H1 (cell line): ENCODE measurements at regions not wholly inside any gene's neighbourhood (a gene's known extent, or its start where the extent isn't known, plus 50 kb on each side); places are given as distances from the start of the nearest gene placed in this dataset.

ENCODE experiments used
- CTCF ChIA-PET: fragments of 300-600 bp; sonication (Branson Sonifier 250); formaldehyde crosslinking; loops from one replicate; lab custom pipeline; 2021; ENCODE audit not compliant: partially characterized antibody; lab: Charles Lee
- POLR2A ChIA-PET: fragments of 300-600 bp; sonication (Branson Sonifier 250); formaldehyde crosslinking; loops from one replicate; lab custom pipeline; 2021; ENCODE audit warnings: inconsistent platforms; ENCODE audit not compliant: partially characterized antibody; lab: Charles Lee
- DNase-seq, 2 experiments: peaks; one replicate each; pipeline versions ENCODE4 v3.0.0 to v3.0.0-alpha.2; 2010 to 2022; ENCODE audit warnings: low spot score in 2 of 2, low read depth in 1 of 2, mixed read lengths in 1 of 2
- FAIRE-seq: peaks from 2 replicates; lab custom pipeline; 2011; peaks lifted over from hg19 to GRCh38; lab: Jason Lieb, UNC
- H2AFZ ChIP-seq: 2 replicates; pipeline ENCODE4 v1.8.1; 2012; ENCODE audit warnings: low read length, inconsistent platforms
- H2AK5ac ChIP-seq: 2 replicates; pipeline ENCODE4 v1.6.1; 2013; ENCODE audit warnings: low read depth, low read length
- H2BK120ac ChIP-seq: replicated peaks from 2 replicates; pipeline ENCODE3; 2013; ENCODE audit warnings: low read depth, low read length, inconsistent platforms
- H2BK12ac ChIP-seq: 2 replicates; pipeline ENCODE4 v1.6.1; 2013; ENCODE audit warnings: low read depth, low read length
- H2BK15ac ChIP-seq: 2 replicates; pipeline ENCODE4 v1.6.1; 2013; ENCODE audit warnings: low read length
- H2BK20ac ChIP-seq: 2 replicates; pipeline ENCODE4 v1.6.1; 2013; ENCODE audit warnings: low read length
- H2BK5ac ChIP-seq: 2 replicates; pipeline ENCODE4 v1.6.1; 2013; ENCODE audit warnings: low read depth, low read length
- H3K14ac ChIP-seq: 2 replicates; pipeline ENCODE4 v1.6.1; 2013; ENCODE audit warnings: inconsistent platforms; ENCODE audit not compliant: insufficient read length
- H3K18ac ChIP-seq: 2 replicates; pipeline ENCODE4 v1.6.1; 2013; ENCODE audit warnings: low read length; ENCODE audit errors: extremely low read depth
- H3K23ac ChIP-seq: 2 replicates; pipeline ENCODE4 v1.6.1; 2013; ENCODE audit warnings: inconsistent platforms; ENCODE audit not compliant: insufficient read length
- H3K23me2 ChIP-seq: 2 replicates; pipeline ENCODE4 v1.6.1; 2013; ENCODE audit warnings: low read depth, low read length
- H3K27ac ChIP-seq: 2 replicates; pipeline ENCODE4 v1.6.1; 2011; ENCODE audit warnings: low read depth, low read length, inconsistent platforms
- H3K27me3 ChIP-seq, 4 experiments: replicated peaks in 1 of 4; 1 replicate in 1 of 4; 2 replicates in 3 of 4; pipeline versions ENCODE4 v1.6.1 to v1.8.1; 2011 to 2013; ENCODE audit warnings: low read length in 3 of 4, mild to moderate bottlenecking in 3 of 4, inconsistent platforms in 2 of 4, mixed read lengths in 2 of 4, moderate library complexity in 1 of 4; ENCODE audit not compliant: control insufficient read depth in 3 of 4, insufficient read depth in 3 of 4; ENCODE audit errors: extremely low read depth in 1 of 4
- H3K36me3 ChIP-seq, 4 experiments: 2 replicates each; pipeline versions ENCODE4 v1.6.1 to v1.8.1; 2011 to 2013; ENCODE audit warnings: mild to moderate bottlenecking in 4 of 4, low read length in 3 of 4, moderate library complexity in 2 of 4, control low read depth in 1 of 4, inconsistent platforms in 1 of 4; ENCODE audit not compliant: insufficient read depth in 4 of 4, control insufficient read depth in 2 of 4
- H3K4ac ChIP-seq: replicated peaks from 2 replicates; pipeline ENCODE3; 2013; ENCODE audit warnings: low read length, low read depth, mixed read lengths, inconsistent platforms; ENCODE audit not compliant: insufficient read length
- H3K4me1 ChIP-seq, 4 experiments: replicated peaks in 1 of 4; 1 replicate in 1 of 4; 2 replicates in 3 of 4; pipeline versions ENCODE4 v1.6.1 to v1.8.1; 2011 to 2013; ENCODE audit warnings: low read length in 3 of 4, inconsistent platforms in 2 of 4, mixed read lengths in 1 of 4; ENCODE audit not compliant: insufficient read depth in 4 of 4, control insufficient read depth in 3 of 4
- H3K4me2 ChIP-seq, 2 experiments: 2 replicates each; pipeline versions ENCODE4 v1.6.1 to v1.8.1; 2011 to 2013; ENCODE audit warnings: low read depth in 2 of 2, low read length in 2 of 2, control low read depth in 1 of 2, inconsistent platforms in 1 of 2, mild to moderate bottlenecking in 1 of 2; ENCODE audit not compliant: insufficient read depth in 1 of 2
- H3K4me3 ChIP-seq, 4 experiments: fragments of 200-600, 300-600 bp in 1 of 4; sonication (generic), shearing (Covaris generic), sonication (Bioruptor Twin) in 1 of 4; 2 replicates each; pipeline versions ENCODE4 v1.5.1 to v1.8.1; 2011 to 2016; ENCODE audit warnings: low read length in 4 of 4, low read depth in 3 of 4, control low read depth in 2 of 4, inconsistent platforms in 2 of 4, mild to moderate bottlenecking in 2 of 4, mixed read lengths in 1 of 4, moderate library complexity in 1 of 4; ENCODE audit not compliant: insufficient read depth in 2 of 4; ENCODE audit errors: extremely low read depth in 1 of 4
- H3K56ac ChIP-seq: replicated peaks from 2 replicates; pipeline ENCODE3; 2013; ENCODE audit warnings: low read depth, mild to moderate bottlenecking, mixed read lengths, low read length, inconsistent platforms; ENCODE audit not compliant: insufficient read length
- H3K79me1 ChIP-seq: 2 replicates; pipeline ENCODE4 v1.6.1; 2013; ENCODE audit warnings: low read depth, low read length, control low read depth
- H3K79me2 ChIP-seq, 2 experiments: 2 replicates each; pipeline versions ENCODE4 v1.6.1 to v1.8.1; 2012 to 2013; ENCODE audit warnings: low read length in 2 of 2, mild to moderate bottlenecking in 2 of 2, inconsistent platforms in 1 of 2; ENCODE audit not compliant: insufficient read depth in 2 of 2, control insufficient read depth in 1 of 2
- H3K9ac ChIP-seq, 4 experiments: replicated peaks in 1 of 4; 1 replicate in 1 of 4; 2 replicates in 3 of 4; pipeline versions ENCODE4 v1.6.1 to v1.8.1; 2011 to 2013; ENCODE audit warnings: low read depth in 3 of 4, low read length in 3 of 4, control low read depth in 2 of 4, mild to moderate bottlenecking in 2 of 4, moderate library complexity in 2 of 4, inconsistent platforms in 1 of 4; ENCODE audit errors: extremely low read depth in 1 of 4
- H3K9me3 ChIP-seq, 2 experiments: 2 replicates each; pipeline versions ENCODE4 v1.6.1 to v1.8.1; 2012 to 2013; ENCODE audit warnings: mild to moderate bottlenecking in 2 of 2, moderate library complexity in 2 of 2, control low read depth in 1 of 2, inconsistent platforms in 1 of 2, low read depth in 1 of 2, low read length in 1 of 2, mixed read lengths in 1 of 2; ENCODE audit not compliant: insufficient read depth in 2 of 2
- H4K20me1 ChIP-seq, 2 experiments: replicated peaks in 1 of 2; 2 replicates each; pipeline versions ENCODE3 to v1.8.1; 2011 to 2013; ENCODE audit warnings: inconsistent platforms in 2 of 2, low read length in 2 of 2, mild to moderate bottlenecking in 1 of 2; ENCODE audit not compliant: insufficient read depth in 2 of 2, control insufficient read depth in 1 of 2
- H4K5ac ChIP-seq: 2 replicates; pipeline ENCODE4 v1.6.1; 2013; ENCODE audit warnings: low read length, low read depth, mixed read lengths, inconsistent platforms; ENCODE audit not compliant: insufficient read length
- H4K8ac ChIP-seq: 2 replicates; pipeline ENCODE4 v1.8.0; 2013; ENCODE audit warnings: mild to moderate bottlenecking, moderate library complexity, low read length, inconsistent platforms; ENCODE audit not compliant: insufficient read depth; ENCODE audit errors: extremely low read depth
- H4K91ac ChIP-seq: replicated peaks from 2 replicates; pipeline ENCODE3; 2013; ENCODE audit warnings: low read length, mixed read lengths, inconsistent platforms; ENCODE audit not compliant: insufficient read length
- GTF2F1 ChIP-seq: IDR thresholded peaks from 2 replicates; pipeline ENCODE4 v1.6.1; 2012; ENCODE audit warnings: low read depth, low read length, improper control_type of control experiment, borderline replicate concordance
- HDAC2 ChIP-seq, 2 experiments: fragments of 300-600 bp in 1 of 2; sonication (generic) in 1 of 2; IDR thresholded peaks; 2 replicates each; pipeline ENCODE4 v1.6.1; 2011 to 2012; ENCODE audit warnings: low read depth in 2 of 2, low read length in 2 of 2, mild to moderate bottlenecking in 2 of 2, moderate library complexity in 2 of 2, borderline replicate concordance in 1 of 2, inconsistent platforms in 1 of 2
- KDM4A ChIP-seq: IDR thresholded peaks from one replicate; pipeline ENCODE4 v1.7.1; 2012; ENCODE audit warnings: low read depth, mild to moderate bottlenecking, moderate library complexity, low read length, inconsistent platforms; ENCODE audit not compliant: severe bottlenecking
- RAD21 ChIP-seq, 2 experiments: IDR thresholded peaks in 1 of 2; conservative IDR thresholded peaks in 1 of 2; 2 replicates each; pipeline ENCODE4 v1.6.1; 2011; ENCODE audit warnings: low read depth in 2 of 2, low read length in 2 of 2, improper control_type of control experiment in 1 of 2, inconsistent platforms in 1 of 2, mild to moderate bottlenecking in 1 of 2, moderate library complexity in 1 of 2
- RFX5 ChIP-seq: IDR thresholded peaks from 2 replicates; pipeline ENCODE4 v1.6.1; 2011; ENCODE audit warnings: low read depth, low read length, improper control_type of control experiment, borderline replicate concordance
- SAP30 ChIP-seq: fragments of 300-600 bp; sonication (generic); IDR thresholded peaks from 2 replicates; pipeline ENCODE4 v1.7.1; 2012; ENCODE audit warnings: low read length, moderate library complexity, mild to moderate bottlenecking, inconsistent platforms; ENCODE audit not compliant: insufficient read depth, insufficient replicate concordance
- SP1 ChIP-seq: IDR thresholded peaks from 2 replicates; pipeline ENCODE4 v1.6.1; 2011; ENCODE audit warnings: low read depth, low read length
- USF2 ChIP-seq: IDR thresholded peaks from 2 replicates; pipeline ENCODE4 v1.6.1; 2011; ENCODE audit warnings: low read length, improper control_type of control experiment
- TF ChIP-seq, protein P1 (sequence below): IDR thresholded peaks from 2 replicates; pipeline ENCODE4 v1.6.1; 2012; ENCODE audit warnings: inconsistent platforms

GRCh38 chr15:53359038-53359437, 400.4 kb downstream of the WDR72 start (continued):
- TF ChIP-seq, protein P1, sequence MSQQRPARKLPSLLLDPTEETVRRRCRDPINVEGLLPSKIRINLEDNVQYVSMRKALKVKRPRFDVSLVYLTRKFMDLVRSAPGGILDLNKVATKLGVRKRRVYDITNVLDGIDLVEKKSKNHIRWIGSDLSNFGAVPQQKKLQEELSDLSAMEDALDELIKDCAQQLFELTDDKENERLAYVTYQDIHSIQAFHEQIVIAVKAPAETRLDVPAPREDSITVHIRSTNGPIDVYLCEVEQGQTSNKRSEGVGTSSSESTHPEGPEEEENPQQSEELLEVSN: no peak
- TF ChIP-seq, all 59 proteins: peak for 0

- Histone ChIP-seq H3K14ac (no peak overlapping the region), H3K27ac (no peak overlapping the region), H3K56ac (no peak overlapping the region), H2BK15ac (no peak overlapping the region), H4K91ac (no peak overlapping the region), H3K23me2 (no peaks in the 10 kb centered on the region), H3K79me1 (no peaks in the 10 kb centered on the region), H4K5ac (no peak overlapping the region), H2BK12ac (no peak overlapping the region), H3K4ac (no peak overlapping the region), H2AK5ac (no peak overlapping the region), H4K20me1 (no peaks in the 10 kb centered on the region), H3K9ac (no peak overlapping the region), H3K23ac (no peak overlapping the region), H2BK5ac (no peak overlapping the region), H3K4me1 (no peaks in the 10 kb centered on the region), H3K9me3 (no peaks in the 10 kb centered on the region), H3K79me2 (no peaks in the 10 kb centered on the region), H3K18ac (no peak overlapping the region), H2BK20ac (no peak overlapping the region), H4K8ac (no peak overlapping the region), H3K36me3 (no peaks in the 10 kb centered on the region), H3K4me2 (no peak overlapping the region), H3K27me3 (no peaks in the 10 kb centered on the region), H2BK120ac (no peak overlapping the region), H2AFZ (no peak overlapping the region), H3K4me3 (no peak overlapping the region)
- DNase-seq (no peak), FAIRE-seq (no peak)
- CTCF ChIA-PET: no interaction called here
- TF ChIP-seq USF2 (no peak), SAP30 (no peak), RFX5 (no peak), GTF2F1 (no peak), HDAC2 (IDR thresholded peaks at IDR 0.05; ENCODE audit: borderline replicate concordance in 1 of 2, low read depth in 2 of 2, low read length in 2 of 2) (no peak), KDM4A (no peak), RAD21 (IDR thresholded peaks at IDR 0.05 in 1 of 2, conservative IDR thresholded peaks at IDR 0.05 in 1 of 2; ENCODE audit: low read depth in 2 of 2, low read length in 2 of 2) (no peak), SP1 (no peak)
- POLR2A ChIA-PET: no interaction called here
Observed at GRCh38 chr15:53354874-53355273, 404.6 kb downstream of the WDR72 start.
